ENCODE measurements at regions not wholly inside any gene's neighbourhood (a gene's known extent, or its start where the extent isn't known, plus 50 kb on each side); places are given as distances from the start of the nearest gene placed in this dataset.
A peak's percentile ranks its signal among the peaks of the same experiment; 100 is the strongest.

- peak overlapping the region; percentile 35; the same call in 1 of the 2 replicates for H3K27ac ChIP-seq
- TF ChIP-seq ZFX (IDR thresholded peaks at IDR 0.05; ENCODE audit: borderline replicate concordance) = no peak
- TF ChIP-seq CTCF (IDR thresholded peaks at IDR 0.05) = no peak
These were observed 161.7 kb downstream of the BTC start for GRCh38 chr4:74632634-74633033.

- TF ChIP-seq CTCF (IDR thresholded peaks at IDR 0.05) (no peak), ZFX (IDR thresholded peaks at IDR 0.05; ENCODE audit: borderline replicate concordance) (no peak)
- no peak overlapping the region for H3K27ac ChIP-seq
These were observed 159.2 kb downstream of the BTC start for GRCh38 chr4:74635074-74635473.

GRCh38 chr4:74635490-74636123 is 158.7 kb downstream of the BTC start:
- no peak overlapping the region for H3K27ac ChIP-seq
- TF ChIP-seq CTCF (IDR thresholded peaks at IDR 0.05) = no peak
- TF ChIP-seq ZFX (IDR thresholded peaks at IDR 0.05; ENCODE audit: borderline replicate concordance) = no peak

GRCh38 chr4:74638001-74638400 is 156.3 kb downstream of the BTC start:
- TF ChIP-seq CTCF (IDR thresholded peaks at IDR 0.05) (no peak), ZFX (IDR thresholded peaks at IDR 0.05; ENCODE audit: borderline replicate concordance) (no peak)
- H3K27ac ChIP-seq = no peak overlapping the region

- TF ChIP-seq CTCF (IDR thresholded peaks at IDR 0.05) (no peak), ZFX (IDR thresholded peaks at IDR 0.05; ENCODE audit: borderline replicate concordance) (no peak)
- no peak overlapping the region for H3K27ac ChIP-seq
These were observed 155.6 kb downstream of the BTC start for GRCh38 chr4:74638689-74639088.

- TF ChIP-seq ZFX (IDR thresholded peaks at IDR 0.05; ENCODE audit: borderline replicate concordance) (no peak), CTCF (IDR thresholded peaks at IDR 0.05) (no peak)
- no peak overlapping the region for H3K27ac ChIP-seq
These were observed 154.0 kb downstream of the BTC start for GRCh38 chr4:74640111-74640903.

GRCh38 chr4:74642006-74642405 is 152.3 kb downstream of the BTC start:
- no peak for TF ChIP-seq CTCF (IDR thresholded peaks at IDR 0.05)
- TF ChIP-seq ZFX (IDR thresholded peaks at IDR 0.05; ENCODE audit: borderline replicate concordance) = no peak
- H3K27ac ChIP-seq = no peak overlapping the region
